SU-DHL-6 (cell line): ENCODE measurements at regions not wholly inside any gene's neighbourhood (a gene's known extent, or its start where the extent isn't known, plus 50 kb on each side); places are given as distances from the start of the nearest gene placed in this dataset.

Experiments
- H2AFZ ChIP-seq: fragments of 200-600 bp; sonication (generic); 2 replicates; pipeline ENCODE4 v1.6.1; 2014; ENCODE audit warnings: low read depth, mild to moderate bottlenecking, moderate library complexity, mixed read lengths, antibody characterized with exemption, low read length; ENCODE audit not compliant: severe bottlenecking
- H3F3A ChIP-seq: fragments of 200-600 bp; shearing (Covaris generic); 2 replicates; pipeline ENCODE4 v1.6.0; 2016; ENCODE audit warnings: antibody characterized with exemption, mild to moderate bottlenecking; ENCODE audit not compliant: insufficient read depth
- H3K27ac ChIP-seq: fragments of 200-600 bp; sonication (generic); 2 replicates; pipeline ENCODE4 v1.5.1; 2016; ENCODE audit warnings: low read depth, mild to moderate bottlenecking, low read length, moderate library complexity, mixed read lengths
- H3K27me3 ChIP-seq: fragments of 200-600 bp; sonication (generic), shearing (Covaris generic); 2 replicates; pipeline ENCODE4 v1.6.0; 2014; ENCODE audit warnings: mild to moderate bottlenecking, low read length
- H3K36me3 ChIP-seq: fragments of 200-600 bp; sonication (generic); 2 replicates; pipeline ENCODE4 v1.6.1; 2014; ENCODE audit warnings: mild to moderate bottlenecking, low read length, mixed read lengths
- H3K4me2 ChIP-seq: fragments of 300-600, 200-600 bp; shearing (Covaris generic), sonication (generic); 2 replicates; pipeline ENCODE4 v1.6.0; 2014; ENCODE audit warnings: low read length, low read depth, mild to moderate bottlenecking; ENCODE audit not compliant: poor library complexity, severe bottlenecking
- H3K4me3 ChIP-seq: fragments of 200-600 bp; sonication (generic); 2 replicates; pipeline ENCODE4 v1.5.1; 2014; ENCODE audit warnings: antibody characterized with exemption, low read length, mild to moderate bottlenecking, mixed read lengths; ENCODE audit not compliant: insufficient read depth, poor library complexity, severe bottlenecking
- H3K79me2 ChIP-seq: fragments of 200-600 bp; sonication (generic); 2 replicates; pipeline ENCODE4 v1.6.1; 2014; ENCODE audit warnings: mild to moderate bottlenecking, low read length, moderate library complexity; ENCODE audit not compliant: insufficient read depth
- H3K9ac ChIP-seq: fragments of 200-600 bp; sonication (generic); 2 replicates; pipeline ENCODE4 v1.7.0; 2014; ENCODE audit warnings: mild to moderate bottlenecking, low read length
- H3K9me2 ChIP-seq: fragments of 200-600 bp; sonication (generic); replicated peaks from 2 replicates; pipeline ENCODE4 v1.6.1; 2014; ENCODE audit warnings: low read length; ENCODE audit not compliant: insufficient read depth
- H3K9me3 ChIP-seq: fragments of 200-600 bp; sonication (generic); 2 replicates; pipeline ENCODE4 v1.6.1; 2014; ENCODE audit warnings: low read length, mixed read lengths; ENCODE audit not compliant: insufficient read depth
- H4K20me1 ChIP-seq: fragments of 200-600 bp; sonication (generic); 2 replicates; pipeline ENCODE4 v1.6.1; 2014; ENCODE audit warnings: low read depth, mild to moderate bottlenecking, antibody characterized with exemption, low read length, moderate library complexity, mixed read lengths
- CTCF ChIP-seq: fragments of 200-600 bp; sonication (generic); IDR thresholded peaks from one replicate; pipeline ENCODE4 v1.5.1; 2017; ENCODE audit warnings: antibody characterized with exemption, mild to moderate bottlenecking, low read length, moderate library complexity; ENCODE audit not compliant: insufficient read depth, poor library complexity, severe bottlenecking
- EZH2phosphoT487 ChIP-seq: fragments of 200-600 bp; sonication (generic), shearing (Covaris generic); conservative IDR thresholded peaks from 2 replicates; pipeline ENCODE4 v1.6.1; 2018; ENCODE audit warnings: mild to moderate bottlenecking, antibody characterized with exemption, low read length, moderate library complexity, mixed read lengths

- H3K36me3 ChIP-seq, result no peaks in the 10 kb centered on the region
- TF ChIP-seq CTCF, result no peak
- TF ChIP-seq EZH2phosphoT487, result no peak
- no peak overlapping the region for H3K27ac ChIP-seq
- H3K4me2 ChIP-seq, result no peak overlapping the region
- no peak overlapping the region for H3K9ac ChIP-seq
- no peaks in the 10 kb centered on the region for H3K9me2 ChIP-seq
- H3K4me3 ChIP-seq, result no peak overlapping the region
- H3F3A ChIP-seq, result no peaks in the 10 kb centered on the region
- H2AFZ ChIP-seq, result no peak overlapping the region
- no peaks in the 10 kb centered on the region for H4K20me1 ChIP-seq
- H3K79me2 ChIP-seq, result no peaks in the 10 kb centered on the region
- no peaks in the 10 kb centered on the region for H3K27me3 ChIP-seq
- no peaks in the 10 kb centered on the region for H3K9me3 ChIP-seq
Observed at GRCh38 chr4:155085843-155086530, 122.4 kb upstream of the NPY2R start.

GRCh38 chr4:155094201-155094820 is 114.1 kb upstream of the NPY2R start:
- Histone ChIP-seq H3K4me3 (no peak overlapping the region), H3K27ac (no peak overlapping the region), H4K20me1 (no peaks in the 10 kb centered on the region), H3K9me3 (no peaks in the 10 kb centered on the region), H3K27me3 (no peaks in the 10 kb centered on the region), H3K36me3 (no peaks in the 10 kb centered on the region), H3K79me2 (no peaks in the 10 kb centered on the region), H3F3A (no peaks in the 10 kb centered on the region), H3K9ac (no peak overlapping the region), H3K9me2 (no peaks in the 10 kb centered on the region), H3K4me2 (no peak overlapping the region), H2AFZ (no peak overlapping the region)
- TF ChIP-seq EZH2phosphoT487, result no peak

DNA sequence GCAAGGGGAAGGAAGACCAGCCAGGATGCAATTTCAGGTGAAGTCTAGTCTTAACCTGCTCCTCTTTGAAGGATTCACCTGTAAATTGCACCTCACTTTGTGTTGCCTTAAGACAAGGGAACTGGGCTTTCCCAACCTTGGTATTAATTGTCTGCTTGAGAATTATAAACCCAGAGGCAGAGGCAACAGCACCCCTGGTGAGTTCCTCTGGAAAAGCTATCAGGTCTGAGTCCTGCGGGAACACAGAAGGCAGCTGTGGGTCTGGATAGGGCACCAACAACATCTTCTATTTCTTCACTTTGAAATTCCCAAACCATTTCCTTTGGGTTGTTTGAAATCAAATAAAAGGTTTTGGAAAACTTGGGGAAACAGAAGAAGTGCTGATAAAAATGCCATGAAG is 109.2 kb upstream of the NPY2R start:
- Histone ChIP-seq H3F3A (no peaks in the 10 kb centered on the region), H3K9me3 (no peaks in the 10 kb centered on the region), H2AFZ (no peak overlapping the region), H3K4me2 (no peak overlapping the region), H3K79me2 (no peaks in the 10 kb centered on the region), H3K4me3 (no peak overlapping the region), H4K20me1 (no peaks in the 10 kb centered on the region), H3K27me3 (no peaks in the 10 kb centered on the region), H3K9ac (no peak overlapping the region), H3K36me3 (no peaks in the 10 kb centered on the region), H3K27ac (no peak overlapping the region), H3K9me2 (no peaks in the 10 kb centered on the region)
- TF ChIP-seq EZH2phosphoT487 (no peak), CTCF (no peak)

GRCh38 chr4:155106629-155107028 is 101.8 kb upstream of the NPY2R start:
- Histone ChIP-seq H3K27ac (no peak overlapping the region), H3K4me2 (no peak overlapping the region), H3K4me3 (no peak overlapping the region), H4K20me1 (no peaks in the 10 kb centered on the region), H3K79me2 (no peaks in the 10 kb centered on the region), H3K27me3 (no peaks in the 10 kb centered on the region), H3K36me3 (no peaks in the 10 kb centered on the region), H3K9me3 (no peaks in the 10 kb centered on the region), H3K9ac (no peak overlapping the region), H2AFZ (no peak overlapping the region), H3F3A (no peaks in the 10 kb centered on the region), H3K9me2 (no peaks in the 10 kb centered on the region)
- TF ChIP-seq CTCF (no peak), EZH2phosphoT487 (no peak)
